Parathyroid adenoma (tissue), 2 donors: ENCODE measurements at regions not wholly inside any gene's neighbourhood (a gene's known extent, or its start where the extent isn't known, plus 50 kb on each side); places are given as distances from the start of the nearest gene placed in this dataset.
"Not testable (repeated sequence)": the region's sequence is repeated elsewhere in the genome, so short reads cannot be mapped to it uniquely, and the experiment has no call there.

ENCODE experiments used
- H2AFZ ChIP-seq: fragments of 300-600 bp; sonication (generic); one replicate; pipeline ENCODE4 v1.7.0; 2017; ENCODE audit warnings: antibody characterized with exemption, mild to moderate bottlenecking
- H3K27ac ChIP-seq: fragments of 300-600 bp; sonication (generic); one replicate; pipeline ENCODE4 v1.7.0; 2017
- H3K27me3 ChIP-seq: fragments of 300-600 bp; sonication (generic); one replicate; pipeline ENCODE4 v1.7.0; 2017; ENCODE audit warnings: low read length; ENCODE audit not compliant: control insufficient read depth, insufficient read depth
- H3K36me3 ChIP-seq: fragments of 300-600 bp; sonication (generic); one replicate; pipeline ENCODE4 v1.7.0; 2017; ENCODE audit warnings: low read length; ENCODE audit not compliant: control insufficient read depth, insufficient read depth
- H3K4me1 ChIP-seq: fragments of 300-600 bp; sonication (generic); one replicate; pipeline ENCODE4 v1.7.0; 2017; ENCODE audit warnings: control low read depth
- H3K4me2 ChIP-seq: fragments of 300-600 bp; sonication (generic); one replicate; pipeline ENCODE4 v1.7.0; 2017; ENCODE audit warnings: low read length
- H3K4me3 ChIP-seq: fragments of 300-600 bp; sonication (generic); one replicate; pipeline ENCODE4 v1.7.0; 2017; ENCODE audit warnings: low read depth, low read length
- H3K79me2 ChIP-seq: fragments of 300-600 bp; sonication (generic); one replicate; pipeline ENCODE4 v1.7.0; 2017; ENCODE audit warnings: control low read depth
- H3K9ac ChIP-seq: fragments of 300-600 bp; sonication (generic); one replicate; pipeline ENCODE4 v1.7.0; 2017; ENCODE audit warnings: mild to moderate bottlenecking
- H3K9me3 ChIP-seq: fragments of 300-600 bp; sonication (generic); one replicate; pipeline ENCODE4 v1.7.0; 2017; ENCODE audit warnings: low read length; ENCODE audit not compliant: control insufficient read depth
- TF ChIP-seq, protein P1 (sequence below): fragments of 300-600 bp; sonication (generic); IDR thresholded peaks from one replicate; pipeline ENCODE4 v1.7.0; 2017; ENCODE audit warnings: antibody characterized with exemption, mild to moderate bottlenecking
- donor health status: primary hyperparathyroidism.

DNA sequence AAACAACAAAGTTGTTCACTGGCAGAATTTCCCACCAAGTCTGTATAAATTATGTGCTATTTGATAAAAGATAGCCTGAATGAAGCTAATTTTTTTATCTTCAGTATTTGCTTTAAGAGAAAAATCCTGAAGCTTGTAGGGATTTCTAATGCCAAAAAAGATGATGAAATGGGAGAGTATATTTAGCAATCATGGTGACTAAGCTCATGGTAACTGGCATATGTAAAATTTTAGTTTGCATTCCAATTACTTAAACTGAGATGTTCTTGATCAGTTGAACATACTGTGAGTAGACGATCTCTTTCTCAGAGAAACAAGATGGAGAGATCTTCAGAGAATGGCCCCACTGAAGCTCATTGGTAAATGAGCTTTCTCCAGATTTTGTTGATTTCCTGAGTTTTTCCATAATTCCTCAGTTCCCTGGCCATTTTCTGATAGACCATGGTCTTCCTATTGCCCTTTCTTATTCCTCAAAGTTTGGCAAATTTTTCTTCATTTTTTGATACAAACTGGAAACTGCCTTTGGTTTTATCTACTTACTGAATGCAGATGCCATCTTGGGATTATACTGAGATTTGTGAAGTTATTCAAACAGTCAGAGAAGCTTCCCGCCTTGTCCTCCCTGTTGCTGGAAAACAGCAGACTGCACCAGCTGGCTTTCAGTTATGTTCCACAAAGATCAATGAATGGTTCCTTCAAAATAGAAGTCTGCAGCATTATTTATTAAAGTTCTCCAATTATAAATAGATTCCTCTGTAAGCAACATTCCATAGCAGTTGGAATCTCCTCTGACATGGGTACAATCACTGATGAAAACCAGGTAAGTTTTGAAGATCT lies 68.3 kb upstream of the ALOX12 start:
- Histone ChIP-seq H3K27ac (no peak overlapping the region), H3K9ac (no peak overlapping the region), H3K27me3 (no peaks in the 10 kb centered on the region), H3K4me2 (no peak overlapping the region), H3K79me2 (no peaks in the 10 kb centered on the region), H3K4me1 (no peaks in the 10 kb centered on the region), H3K36me3 (no peaks in the 10 kb centered on the region), H3K9me3 (no peaks in the 10 kb centered on the region), H3K4me3 (no peak overlapping the region), H2AFZ (no peak overlapping the region)
- TF ChIP-seq, protein P1, sequence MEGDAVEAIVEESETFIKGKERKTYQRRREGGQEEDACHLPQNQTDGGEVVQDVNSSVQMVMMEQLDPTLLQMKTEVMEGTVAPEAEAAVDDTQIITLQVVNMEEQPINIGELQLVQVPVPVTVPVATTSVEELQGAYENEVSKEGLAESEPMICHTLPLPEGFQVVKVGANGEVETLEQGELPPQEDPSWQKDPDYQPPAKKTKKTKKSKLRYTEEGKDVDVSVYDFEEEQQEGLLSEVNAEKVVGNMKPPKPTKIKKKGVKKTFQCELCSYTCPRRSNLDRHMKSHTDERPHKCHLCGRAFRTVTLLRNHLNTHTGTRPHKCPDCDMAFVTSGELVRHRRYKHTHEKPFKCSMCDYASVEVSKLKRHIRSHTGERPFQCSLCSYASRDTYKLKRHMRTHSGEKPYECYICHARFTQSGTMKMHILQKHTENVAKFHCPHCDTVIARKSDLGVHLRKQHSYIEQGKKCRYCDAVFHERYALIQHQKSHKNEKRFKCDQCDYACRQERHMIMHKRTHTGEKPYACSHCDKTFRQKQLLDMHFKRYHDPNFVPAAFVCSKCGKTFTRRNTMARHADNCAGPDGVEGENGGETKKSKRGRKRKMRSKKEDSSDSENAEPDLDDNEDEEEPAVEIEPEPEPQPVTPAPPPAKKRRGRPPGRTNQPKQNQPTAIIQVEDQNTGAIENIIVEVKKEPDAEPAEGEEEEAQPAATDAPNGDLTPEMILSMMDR = no peak

DNA sequence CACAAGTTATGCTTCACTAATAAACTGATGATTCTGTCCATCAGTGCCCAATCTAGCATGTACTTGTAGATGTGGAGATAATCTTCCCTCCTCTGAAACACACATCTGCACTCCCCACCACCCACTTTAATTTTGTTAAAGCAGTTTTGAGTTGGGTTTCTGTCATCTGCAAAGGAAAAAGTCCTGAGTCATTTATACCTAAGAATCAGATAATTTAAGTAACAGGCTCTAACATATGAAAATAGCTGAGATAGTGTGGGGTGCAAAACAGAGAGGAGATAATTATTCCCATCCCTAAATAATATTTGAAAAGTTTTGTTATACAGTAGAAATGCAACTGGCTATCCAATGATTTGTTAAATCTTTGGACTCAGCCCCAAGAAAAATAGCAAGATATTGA lies 67.7 kb upstream of the ALOX12 start:
- H3K4me1 ChIP-seq = no peaks in the 10 kb centered on the region
- no peak overlapping the region for H3K27ac ChIP-seq
- no peaks in the 10 kb centered on the region for H3K27me3 ChIP-seq
- no peaks in the 10 kb centered on the region for H3K36me3 ChIP-seq
- H3K4me2 ChIP-seq = no peak overlapping the region
- no peaks in the 10 kb centered on the region for H3K79me2 ChIP-seq
- H2AFZ ChIP-seq = no peak overlapping the region
- TF ChIP-seq, protein P1 = no peak
- H3K4me3 ChIP-seq = no peak overlapping the region
- no peak overlapping the region for H3K9ac ChIP-seq
- no peaks in the 10 kb centered on the region for H3K9me3 ChIP-seq

DNA sequence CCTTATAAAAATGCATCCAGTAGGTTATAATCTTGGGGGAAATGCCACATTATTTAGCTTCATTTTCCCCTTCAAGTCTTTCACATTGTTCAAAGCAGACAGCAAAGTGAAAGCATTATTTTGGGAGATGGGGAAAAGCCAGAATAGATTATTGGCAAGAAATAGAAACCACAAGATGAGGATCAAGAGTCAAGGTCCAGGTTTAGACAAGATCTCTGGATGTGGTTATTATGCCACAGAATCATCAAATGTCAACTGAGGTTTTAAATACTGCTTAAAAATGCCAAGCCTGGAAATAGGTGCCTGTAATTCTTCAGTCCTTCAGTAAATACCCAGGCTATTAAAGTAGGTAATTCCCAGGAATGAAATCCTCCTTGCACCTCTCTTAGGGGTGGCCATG lies 65.1 kb upstream of the ALOX12 start:
- no peaks in the 10 kb centered on the region for H3K27me3 ChIP-seq
- H3K79me2 ChIP-seq = no peaks in the 10 kb centered on the region
- no peak overlapping the region for H3K4me2 ChIP-seq
- no peak overlapping the region for H3K4me3 ChIP-seq
- no peak overlapping the region for H3K27ac ChIP-seq
- no peak overlapping the region for H3K9ac ChIP-seq
- H3K36me3 ChIP-seq = no peaks in the 10 kb centered on the region
- TF ChIP-seq, protein P1 = no peak
- no peaks in the 10 kb centered on the region for H3K4me1 ChIP-seq
- no peaks in the 10 kb centered on the region for H3K9me3 ChIP-seq
- H2AFZ ChIP-seq = no peak overlapping the region

DNA sequence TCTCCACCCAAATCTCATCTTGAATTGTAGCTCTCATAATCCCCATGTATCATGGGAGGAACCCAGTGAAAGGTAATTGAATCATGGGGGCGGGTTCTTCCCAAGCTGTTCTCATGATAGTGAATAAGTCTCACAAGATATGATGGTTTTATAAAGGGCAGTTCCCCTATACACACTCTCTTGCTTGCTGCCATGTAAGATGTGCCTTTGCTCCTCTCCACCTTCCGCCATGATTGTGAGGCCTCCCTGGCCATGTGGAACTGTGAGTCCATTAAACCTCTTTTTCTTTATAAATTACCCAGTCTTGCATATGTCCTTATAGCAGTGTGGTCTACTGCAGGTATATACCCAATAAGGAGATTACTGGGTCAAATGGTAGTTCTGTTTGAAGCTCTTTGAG lies 61.3 kb upstream of the ALOX12 start:
- not testable (repeated sequence) for H2AFZ ChIP-seq, H3K9ac ChIP-seq, H3K79me2 ChIP-seq, H3K27me3 ChIP-seq, H3K4me3 ChIP-seq, H3K27ac ChIP-seq, H3K36me3 ChIP-seq, H3K4me1 ChIP-seq, H3K4me2 ChIP-seq, H3K9me3 ChIP-seq

- no peak overlapping the region for H3K9ac ChIP-seq
- H3K36me3 ChIP-seq = no peaks in the 10 kb centered on the region
- H2AFZ ChIP-seq = peak overlapping the region; percentile 82
- no peak overlapping the region for H3K4me3 ChIP-seq
- no peak overlapping the region for H3K4me2 ChIP-seq
- H3K9me3 ChIP-seq = no peaks in the 10 kb centered on the region
- TF ChIP-seq, protein P1 = no peak
- H3K27me3 ChIP-seq = no peaks in the 10 kb centered on the region
- peak overlapping the region; percentile 59 for H3K27ac ChIP-seq
- H3K4me1 ChIP-seq = peaks cover 4% of the 10 kb centered on the region
- no peaks in the 10 kb centered on the region for H3K79me2 ChIP-seq
These were observed 59.4 kb upstream of the ALOX12 start for GRCh38 chr17:6936370-6937028.
